ENCODE measurements at regions not wholly inside any gene's neighbourhood (a gene's known extent, or its start where the extent isn't known, plus 50 kb on each side); places are given as distances from the start of the nearest gene placed in this dataset.

DNA sequence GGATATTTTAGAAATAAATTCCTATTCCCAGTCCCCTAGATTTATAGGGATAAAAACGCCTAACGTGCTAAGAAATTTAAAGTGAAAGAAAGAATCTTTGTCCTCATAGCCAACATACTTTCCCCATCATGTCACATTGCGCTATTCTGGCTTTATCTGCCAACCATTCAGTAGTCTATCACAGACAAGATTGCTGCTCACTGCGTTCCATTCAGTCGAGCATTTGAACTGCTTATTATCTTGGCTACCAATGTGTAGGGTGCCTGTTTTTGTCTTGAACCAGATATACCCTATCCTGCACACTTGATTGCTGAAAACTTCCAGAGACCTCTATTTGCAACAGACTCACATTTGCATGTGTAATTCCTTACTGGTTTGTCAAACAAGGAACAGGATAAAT, 751.5 kb downstream of the EPHA7 start:
- TF ChIP-seq, protein P1, sequence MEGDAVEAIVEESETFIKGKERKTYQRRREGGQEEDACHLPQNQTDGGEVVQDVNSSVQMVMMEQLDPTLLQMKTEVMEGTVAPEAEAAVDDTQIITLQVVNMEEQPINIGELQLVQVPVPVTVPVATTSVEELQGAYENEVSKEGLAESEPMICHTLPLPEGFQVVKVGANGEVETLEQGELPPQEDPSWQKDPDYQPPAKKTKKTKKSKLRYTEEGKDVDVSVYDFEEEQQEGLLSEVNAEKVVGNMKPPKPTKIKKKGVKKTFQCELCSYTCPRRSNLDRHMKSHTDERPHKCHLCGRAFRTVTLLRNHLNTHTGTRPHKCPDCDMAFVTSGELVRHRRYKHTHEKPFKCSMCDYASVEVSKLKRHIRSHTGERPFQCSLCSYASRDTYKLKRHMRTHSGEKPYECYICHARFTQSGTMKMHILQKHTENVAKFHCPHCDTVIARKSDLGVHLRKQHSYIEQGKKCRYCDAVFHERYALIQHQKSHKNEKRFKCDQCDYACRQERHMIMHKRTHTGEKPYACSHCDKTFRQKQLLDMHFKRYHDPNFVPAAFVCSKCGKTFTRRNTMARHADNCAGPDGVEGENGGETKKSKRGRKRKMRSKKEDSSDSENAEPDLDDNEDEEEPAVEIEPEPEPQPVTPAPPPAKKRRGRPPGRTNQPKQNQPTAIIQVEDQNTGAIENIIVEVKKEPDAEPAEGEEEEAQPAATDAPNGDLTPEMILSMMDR (IDR thresholded peaks at IDR 0.05; ENCODE audit: low read depth, low read length) = no peak
- TF ChIP-seq MYC (IDR thresholded peaks at IDR 0.05; ENCODE audit: low read depth, low read length) = no peak
